Hematopoietic multipotent progenitor cell treated with erythropoietin and hydrocortisone succinate and interleukin-3 and kit ligand, for 6 days (in vitro differentiated cells): ENCODE measurements at regions not wholly inside any gene's neighbourhood (a gene's known extent, or its start where the extent isn't known, plus 50 kb on each side); places are given as distances from the start of the nearest gene placed in this dataset.

Source experiments
- DNase-seq: peaks from one replicate; pipeline ENCODE4 v3.0.0-alpha.2; 2015

- DNase-seq = no peak
These were observed 222.6 kb upstream of the FOXF1 start for GRCh38 chr16:86287664-86288201.

GRCh38 chr16:86288716-86289294 lies 221.5 kb upstream of the FOXF1 start:
- DNase-seq = no peak

DNA sequence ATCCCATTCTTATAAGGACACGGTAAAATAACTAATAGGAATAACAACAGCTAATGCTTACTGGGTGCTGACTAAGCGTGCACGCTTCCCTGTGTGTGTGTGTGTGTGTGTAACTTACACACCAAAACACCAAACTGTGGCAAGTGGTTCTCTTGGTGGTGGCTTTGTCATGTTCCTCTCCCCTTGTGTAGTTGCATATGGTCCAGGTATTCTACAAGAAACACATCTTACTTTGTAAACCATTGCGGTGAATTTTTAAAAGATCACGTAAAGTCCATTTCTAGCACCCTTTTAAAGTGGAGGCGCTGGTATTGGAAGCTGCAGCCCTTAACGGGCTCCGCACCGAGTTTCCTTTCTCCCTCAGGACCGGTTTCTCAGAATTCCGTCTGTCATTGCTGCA lies 221.0 kb upstream of the FOXF1 start:
- DNase-seq = no peak

GRCh38 chr16:86289907-86290306 lies 220.4 kb upstream of the FOXF1 start:
- no peak for DNase-seq

GRCh38 chr16:86291491-86291890 lies 218.8 kb upstream of the FOXF1 start:
- no peak for DNase-seq

GRCh38 chr16:86292171-86292775 lies 218.1 kb upstream of the FOXF1 start:
- DNase-seq = no peak

GRCh38 chr16:86292942-86293341 lies 217.4 kb upstream of the FOXF1 start:
- DNase-seq = no peak

DNA sequence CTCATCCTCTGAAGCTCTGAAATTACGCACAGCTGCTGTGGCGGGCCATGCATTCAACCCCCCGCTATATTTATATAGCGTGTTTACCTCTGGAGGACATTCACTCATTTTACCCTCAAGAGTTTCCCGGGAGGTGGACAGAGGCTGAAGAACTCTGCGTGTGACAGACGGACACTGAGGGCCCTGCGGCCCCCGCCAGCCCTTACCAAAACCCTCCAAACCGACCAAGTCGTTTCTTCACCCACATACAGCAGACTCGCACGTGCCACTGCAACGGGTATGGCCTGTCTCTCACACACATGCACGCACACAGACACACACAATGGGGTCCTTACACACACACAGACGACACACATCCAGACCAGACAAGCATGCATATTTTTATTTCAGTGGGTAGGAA lies 216.4 kb upstream of the FOXF1 start:
- no peak for DNase-seq

DNA sequence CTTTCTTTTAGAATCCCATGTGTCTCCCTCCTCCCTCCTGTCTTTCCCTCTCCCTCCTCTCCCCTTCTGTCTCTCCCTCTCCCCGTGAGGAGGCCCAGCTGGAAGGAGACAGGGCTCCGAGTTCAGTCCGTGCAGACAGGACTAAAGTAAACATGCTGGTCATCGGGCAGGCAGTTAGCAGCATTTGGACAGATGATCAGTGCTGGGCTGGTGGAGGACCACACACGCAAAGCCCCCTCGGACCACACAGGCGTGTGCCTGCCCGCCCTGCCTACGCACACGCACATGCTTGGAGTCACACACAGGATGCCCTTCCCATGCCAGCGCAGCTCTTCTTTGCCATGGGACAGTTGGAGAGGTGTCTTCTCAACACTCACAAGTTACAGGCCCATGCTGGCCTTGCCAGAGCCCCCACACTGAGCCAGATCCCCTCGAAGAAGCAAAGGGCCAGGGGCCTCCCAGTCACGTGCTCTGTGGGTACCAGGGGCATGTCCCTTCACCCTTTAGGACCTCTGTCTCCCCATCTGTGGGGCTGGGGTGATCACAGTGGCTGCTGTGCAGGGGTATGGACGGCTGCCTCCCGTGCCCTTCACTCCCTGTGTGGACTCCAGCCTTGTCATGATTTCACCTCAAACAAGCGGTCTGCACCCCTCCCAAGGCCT lies 215.7 kb upstream of the FOXF1 start:
- DNase-seq = no peak

- DNase-seq = no peak
These were observed 214.1 kb upstream of the FOXF1 start for GRCh38 chr16:86296256-86296655.

GRCh38 chr16:86297391-86297790 lies 212.9 kb upstream of the FOXF1 start:
- DNase-seq = no peak

- DNase-seq = no peak
These were observed 212.2 kb upstream of the FOXF1 start for GRCh38 chr16:86297866-86298757.

DNA sequence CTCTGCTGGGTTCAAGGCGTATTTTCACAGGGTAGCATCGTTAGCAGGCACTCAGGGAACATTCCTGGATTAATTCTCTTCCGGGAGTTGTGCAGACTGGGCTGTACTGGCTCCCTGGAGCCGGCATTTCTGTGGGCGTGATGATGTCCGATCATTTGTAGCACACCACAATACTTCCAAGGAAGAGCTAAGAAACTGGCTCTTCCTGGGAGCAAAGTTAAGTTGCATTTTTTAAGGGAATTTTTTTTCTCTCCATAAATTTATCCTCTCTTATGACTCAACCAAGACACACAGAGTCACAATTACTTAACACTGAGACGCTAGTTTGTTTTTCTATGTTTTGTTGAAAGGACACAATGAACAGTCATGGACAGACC lies 211.6 kb upstream of the FOXF1 start:
- no peak for DNase-seq

GRCh38 chr16:86299882-86300610 lies 210.3 kb upstream of the FOXF1 start:
- no peak for DNase-seq

DNA sequence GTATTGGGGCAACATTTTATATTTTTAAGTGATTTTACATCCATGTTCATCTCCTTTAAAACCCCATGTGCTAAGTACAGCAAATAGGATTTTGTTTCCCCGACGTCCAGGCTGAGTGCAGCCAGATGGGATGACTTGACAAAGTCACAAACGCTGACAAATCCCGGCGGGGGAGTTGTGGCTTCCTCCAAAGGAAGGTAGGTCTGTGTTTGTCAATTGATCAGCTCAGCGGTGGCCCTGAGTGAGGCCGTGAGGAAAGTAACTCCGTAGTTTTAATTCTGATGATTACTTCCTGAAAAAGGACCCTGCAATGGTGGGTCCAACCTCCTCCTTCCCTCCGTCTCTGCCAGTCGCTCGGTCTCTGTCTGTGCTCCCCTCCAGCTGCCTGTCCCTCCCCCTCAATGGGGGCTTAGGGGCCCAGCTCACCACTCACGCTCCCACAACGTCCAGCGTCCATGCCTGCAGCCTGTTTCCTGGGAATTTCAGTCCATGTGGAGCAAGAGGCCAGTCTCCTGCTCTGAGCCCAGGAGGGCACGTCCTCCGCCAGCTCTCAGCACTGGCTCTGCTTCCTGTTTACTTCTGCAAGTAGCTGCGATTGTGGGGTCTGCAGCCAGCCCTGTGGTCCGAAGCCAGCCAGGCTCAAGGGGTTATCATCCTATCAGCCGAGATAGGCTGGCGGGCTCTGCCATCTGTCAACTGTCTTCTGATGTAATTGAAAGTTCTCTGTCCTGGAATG lies 209.4 kb upstream of the FOXF1 start:
- peak; percentile 7 for DNase-seq

DNA sequence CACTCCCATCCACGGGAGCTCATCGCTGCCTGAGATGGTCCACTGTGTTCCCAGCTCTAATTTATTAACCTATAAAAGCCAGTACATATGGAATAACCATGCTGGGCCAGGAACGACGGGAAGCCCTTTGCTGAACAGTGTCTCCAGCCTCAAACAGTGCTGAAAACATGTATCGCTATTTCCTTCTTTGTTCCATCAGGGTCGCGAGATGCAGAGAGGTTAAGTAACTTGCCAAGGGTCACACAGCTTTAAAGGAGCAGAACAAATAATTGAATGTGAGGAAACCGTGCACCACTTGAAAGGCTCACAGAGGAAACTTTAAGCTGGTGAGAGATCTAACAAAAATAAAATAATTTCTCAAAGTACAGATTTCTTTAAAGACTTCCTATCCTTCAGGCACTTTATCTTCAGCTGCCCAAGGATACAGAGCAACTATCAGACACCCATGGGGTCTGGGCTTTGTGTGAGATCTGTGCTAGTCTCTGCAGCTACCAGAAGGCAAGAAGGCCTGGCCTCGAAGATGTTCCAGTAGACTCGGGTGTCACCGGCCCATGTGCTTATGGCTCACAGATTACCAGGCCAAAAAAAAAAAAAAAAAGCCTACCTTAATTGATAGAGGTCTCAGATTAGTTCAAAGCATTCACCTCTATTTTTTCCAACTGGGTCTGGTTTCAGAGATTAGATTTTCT lies 207.8 kb upstream of the FOXF1 start:
- DNase-seq = no peak

DNA sequence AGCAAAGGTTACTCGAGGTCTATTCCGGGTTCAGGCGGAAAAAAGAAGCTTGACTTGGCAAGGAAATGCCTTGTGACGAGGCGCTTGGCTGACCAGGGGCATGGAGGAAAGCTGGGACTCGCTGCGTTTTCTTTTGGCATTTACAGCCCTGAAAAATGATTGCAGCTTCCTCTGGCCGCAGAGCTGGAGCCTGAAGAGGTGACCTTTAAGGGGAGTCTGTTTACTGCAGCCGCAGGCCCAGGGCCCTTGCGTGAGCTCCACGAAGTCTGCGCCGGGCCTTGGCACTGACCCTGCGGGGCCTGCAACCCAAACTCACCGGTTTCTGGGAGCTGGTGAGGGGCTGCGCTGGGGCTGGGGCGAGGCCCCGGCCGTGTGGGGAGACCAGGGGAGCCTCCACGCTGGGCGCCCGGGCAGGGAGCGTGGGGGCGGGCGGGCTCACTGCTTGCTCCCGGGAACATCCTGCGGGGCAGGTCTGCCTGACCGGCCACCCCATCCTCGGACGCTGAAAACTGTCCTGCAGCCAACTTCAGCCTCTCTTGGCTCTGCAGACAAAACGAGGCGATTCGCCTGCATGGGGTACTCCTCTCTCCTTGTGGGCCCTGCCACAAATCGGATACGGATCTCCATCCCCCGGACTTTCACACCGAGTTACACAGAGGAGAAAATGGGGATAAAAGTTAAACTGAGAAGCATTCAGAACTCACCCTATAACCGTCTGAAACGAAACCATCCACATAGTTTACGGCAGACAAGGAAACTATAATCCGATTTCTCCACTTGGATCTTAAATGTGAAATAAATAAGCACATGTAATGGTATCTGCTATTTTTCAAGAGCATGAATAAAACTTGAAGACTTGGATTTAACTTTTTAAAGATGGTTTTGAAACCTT lies 206.3 kb upstream of the FOXF1 start:
- DNase-seq = no peak

GRCh38 chr16:86304868-86305267 lies 205.5 kb upstream of the FOXF1 start:
- no peak for DNase-seq

GRCh38 chr16:86305440-86305839 lies 204.9 kb upstream of the FOXF1 start:
- DNase-seq = no peak

GRCh38 chr16:86306011-86306644 lies 204.2 kb upstream of the FOXF1 start:
- DNase-seq = no peak
